ENCODE measurements at regions not wholly inside any gene's neighbourhood (a gene's known extent, or its start where the extent isn't known, plus 50 kb on each side); places are given as distances from the start of the nearest gene placed in this dataset.

GRCh38 chr2:59395119-59395518 lies 1154.0 kb upstream of the FANCL start:
- TF ChIP-seq TARDBP (IDR thresholded peaks at IDR 0.05), result no peak
- TF ChIP-seq, protein P1, sequence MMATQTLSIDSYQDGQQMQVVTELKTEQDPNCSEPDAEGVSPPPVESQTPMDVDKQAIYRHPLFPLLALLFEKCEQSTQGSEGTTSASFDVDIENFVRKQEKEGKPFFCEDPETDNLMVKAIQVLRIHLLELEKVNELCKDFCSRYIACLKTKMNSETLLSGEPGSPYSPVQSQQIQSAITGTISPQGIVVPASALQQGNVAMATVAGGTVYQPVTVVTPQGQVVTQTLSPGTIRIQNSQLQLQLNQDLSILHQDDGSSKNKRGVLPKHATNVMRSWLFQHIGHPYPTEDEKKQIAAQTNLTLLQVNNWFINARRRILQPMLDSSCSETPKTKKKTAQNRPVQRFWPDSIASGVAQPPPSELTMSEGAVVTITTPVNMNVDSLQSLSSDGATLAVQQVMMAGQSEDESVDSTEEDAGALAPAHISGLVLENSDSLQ (IDR thresholded peaks at IDR 0.05), result no peak

Data from HEK293T (cell line).